GM20000 (cell line): ENCODE measurements at regions not wholly inside any gene's neighbourhood (a gene's known extent, or its start where the extent isn't known, plus 50 kb on each side); places are given as distances from the start of the nearest gene placed in this dataset.

Experiments used
- DNase-seq: peaks from one replicate; pipeline ENCODE4 v3.0.0; 2012; ENCODE audit warnings: low spot score
- CTCF ChIP-seq: IDR thresholded peaks from 2 replicates; pipeline ENCODE4 v1.5.1; 2012; ENCODE audit warnings: mild to moderate bottlenecking, control low read depth; ENCODE audit errors: extremely low read depth, missing control alignments

DNA sequence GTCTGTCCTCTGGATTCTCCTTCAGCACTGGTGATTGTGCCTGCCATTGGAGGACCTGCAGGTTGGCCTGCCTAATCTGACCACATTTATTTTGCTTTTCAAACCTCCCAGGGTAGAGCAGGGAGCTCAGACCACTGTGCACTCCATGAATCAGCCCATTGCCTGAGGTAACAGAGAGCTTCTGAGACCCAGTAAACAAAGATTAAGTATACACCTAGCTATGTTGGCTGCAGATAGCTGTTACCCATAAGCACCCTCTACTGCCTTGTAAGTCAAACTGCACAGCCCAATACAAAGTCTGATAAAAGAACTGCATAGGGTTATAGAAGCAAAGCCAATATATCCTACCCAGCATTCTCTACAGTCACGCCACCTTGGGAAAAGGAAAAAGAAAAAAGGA lies 338.7 kb downstream of the HTR1B start:
- no peak for TF ChIP-seq CTCF
- DNase-seq: no peak

GRCh38 chr6:77123527-77123926 lies 339.8 kb downstream of the HTR1B start:
- no peak for TF ChIP-seq CTCF
- no peak for DNase-seq

- no peak for DNase-seq
- TF ChIP-seq CTCF: no peak
Observed at GRCh38 chr6:77106992-77107391, 356.3 kb downstream of the HTR1B start.

DNA sequence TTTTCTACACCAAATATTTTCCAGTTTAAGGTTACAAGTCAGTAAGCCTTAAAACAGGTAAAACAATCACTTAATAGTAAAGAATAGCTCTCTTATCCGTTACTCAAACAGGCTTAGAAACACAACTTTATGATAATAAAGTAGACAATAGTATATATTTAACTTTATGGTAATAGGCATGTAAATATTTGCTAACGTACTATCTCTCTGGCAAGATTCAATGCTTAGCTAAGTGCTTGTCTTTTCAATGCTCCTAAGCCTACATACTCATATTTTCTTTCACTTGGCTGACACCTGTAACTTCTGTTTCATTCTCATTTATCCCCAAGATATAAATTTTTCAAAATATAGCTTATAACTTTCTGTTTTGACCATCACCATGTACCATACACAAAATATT lies 358.2 kb downstream of the HTR1B start:
- no peak for DNase-seq
- no peak for TF ChIP-seq CTCF

GRCh38 chr6:77097940-77098339 lies 365.4 kb downstream of the HTR1B start:
- no peak for DNase-seq
- no peak for TF ChIP-seq CTCF

DNA sequence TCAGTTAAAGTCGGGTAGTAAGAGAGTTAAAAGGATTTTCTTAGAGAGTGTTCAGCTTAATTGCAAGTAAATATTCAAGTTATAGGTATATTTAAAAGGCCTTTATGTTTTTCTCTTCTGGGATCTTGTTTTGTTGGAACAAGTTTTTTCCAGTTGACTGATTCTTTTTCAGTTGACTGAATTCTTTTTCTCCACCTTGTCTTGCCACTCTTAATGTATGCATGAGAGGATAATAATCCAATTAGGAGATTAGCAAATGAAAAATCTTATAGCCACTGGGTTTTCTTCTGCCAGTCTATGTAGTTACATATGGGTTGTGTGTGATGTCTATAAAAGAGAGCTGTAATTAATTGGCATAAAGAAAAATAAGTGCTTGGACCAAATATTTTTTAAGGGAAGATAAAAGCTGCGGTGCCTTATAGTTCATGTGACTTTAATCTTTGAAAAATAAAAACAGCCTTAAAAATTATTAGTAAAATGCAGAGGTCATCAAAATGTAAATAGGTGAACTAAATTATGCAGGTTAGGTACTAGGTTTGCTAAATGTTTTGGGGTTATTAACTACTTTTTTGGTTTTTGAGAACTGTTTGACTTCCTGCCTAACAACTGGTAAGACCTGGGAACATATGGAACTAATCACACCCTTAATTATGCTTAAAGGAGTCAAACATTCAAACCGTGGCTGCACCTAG lies 367.2 kb downstream of the HTR1B start:
- no peak for DNase-seq
- TF ChIP-seq CTCF: no peak

DNA sequence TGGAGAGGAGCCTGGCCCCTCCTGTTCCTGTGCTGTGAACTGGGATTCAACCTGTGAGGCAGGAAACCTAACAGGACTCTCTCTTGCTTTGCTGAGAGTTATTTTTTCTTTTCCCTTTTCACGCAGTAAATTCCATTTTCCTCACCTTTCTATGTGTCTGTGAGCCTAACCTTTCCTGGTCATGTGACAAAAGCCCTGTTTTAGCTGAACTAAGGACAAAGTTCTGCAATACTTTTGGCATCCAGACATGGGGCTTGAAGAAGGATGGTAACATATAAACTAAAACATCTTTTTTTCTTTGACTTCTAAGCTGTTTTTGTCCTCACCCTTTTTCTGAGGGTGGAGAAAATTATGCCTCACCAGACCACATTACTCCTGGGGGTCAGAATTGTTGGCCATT lies 368.5 kb downstream of the HTR1B start:
- TF ChIP-seq CTCF: no peak
- DNase-seq: no peak
